ENCODE measurements at regions not wholly inside any gene's neighbourhood (a gene's known extent, or its start where the extent isn't known, plus 50 kb on each side); places are given as distances from the start of the nearest gene placed in this dataset.

- H3K27me3 Mint-ChIP-seq (ENCODE audit: insufficient read depth) = no peaks in the 10 kb centered on the region
- no peak overlapping the region for H3K4me3 Mint-ChIP-seq
- intact Hi-C loops (cut with micrococcal nuclease) = no loop called here
- H3K27ac Mint-ChIP-seq = no peak overlapping the region
- H3K4me1 Mint-ChIP-seq (ENCODE audit: low read depth) = no peaks in the 10 kb centered on the region
- H3K9me3 Mint-ChIP-seq = no peaks in the 10 kb centered on the region
- no peaks in the 10 kb centered on the region for H3K36me3 Mint-ChIP-seq (ENCODE audit: low read depth)
- DNase-seq (ENCODE audit: low spot score) = no peak
Observed at GRCh38 chr3:152922554-152922953, 87.6 kb downstream of the P2RY1 start.

- Mint-ChIP-seq H3K9me3 (no peaks in the 10 kb centered on the region), H3K4me3 (no peak overlapping the region), H3K27ac (no peak overlapping the region), H3K27me3 (ENCODE audit: insufficient read depth) (no peaks in the 10 kb centered on the region), H3K36me3 (ENCODE audit: low read depth) (no peaks in the 10 kb centered on the region), H3K4me1 (ENCODE audit: low read depth) (no peaks in the 10 kb centered on the region)
- intact Hi-C loops (cut with micrococcal nuclease) = no loop called here
- no peak for DNase-seq (ENCODE audit: low spot score)
Observed at GRCh38 chr3:152927131-152927530, 92.2 kb downstream of the P2RY1 start.

GRCh38 chr3:152930516-152930915, 95.6 kb downstream of the P2RY1 start:
- no peaks in the 10 kb centered on the region for H3K36me3 Mint-ChIP-seq (ENCODE audit: low read depth)
- H3K4me1 Mint-ChIP-seq (ENCODE audit: low read depth) = no peaks in the 10 kb centered on the region
- H3K9me3 Mint-ChIP-seq = no peaks in the 10 kb centered on the region
- intact Hi-C loops (cut with micrococcal nuclease) = no loop called here
- no peak for DNase-seq (ENCODE audit: low spot score)
- no peaks in the 10 kb centered on the region for H3K27me3 Mint-ChIP-seq (ENCODE audit: insufficient read depth)
- H3K4me3 Mint-ChIP-seq = no peak overlapping the region
- H3K27ac Mint-ChIP-seq = no peak overlapping the region

- H3K4me1 Mint-ChIP-seq (ENCODE audit: low read depth) = no peaks in the 10 kb centered on the region
- no peak overlapping the region for H3K4me3 Mint-ChIP-seq
- H3K36me3 Mint-ChIP-seq (ENCODE audit: low read depth) = no peaks in the 10 kb centered on the region
- peaks cover 3% of the 10 kb centered on the region for H3K27me3 Mint-ChIP-seq (ENCODE audit: insufficient read depth)
- intact Hi-C loops (cut with micrococcal nuclease) = no loop called here
- DNase-seq (ENCODE audit: low spot score) = no peak
- H3K9me3 Mint-ChIP-seq = no peaks in the 10 kb centered on the region
- no peak overlapping the region for H3K27ac Mint-ChIP-seq
Observed at GRCh38 chr3:152937234-152937633, 102.3 kb downstream of the P2RY1 start.

- Mint-ChIP-seq H3K9me3 (no peaks in the 10 kb centered on the region), H3K36me3 (ENCODE audit: low read depth) (no peaks in the 10 kb centered on the region), H3K4me3 (no peak overlapping the region), H3K27me3 (ENCODE audit: insufficient read depth) (peaks cover 3% of the 10 kb centered on the region), H3K4me1 (ENCODE audit: low read depth) (no peaks in the 10 kb centered on the region), H3K27ac (no peak overlapping the region)
- DNase-seq (ENCODE audit: low spot score) = no peak
- intact Hi-C loops (cut with micrococcal nuclease) = no loop called here
Observed at GRCh38 chr3:152938974-152939636, 104.2 kb downstream of the P2RY1 start.

GRCh38 chr3:152941859-152942258, 106.9 kb downstream of the P2RY1 start:
- Mint-ChIP-seq H3K36me3 (ENCODE audit: low read depth) (no peaks in the 10 kb centered on the region), H3K4me3 (no peak overlapping the region), H3K4me1 (ENCODE audit: low read depth) (no peaks in the 10 kb centered on the region), H3K27me3 (ENCODE audit: insufficient read depth) (peaks cover 3% of the 10 kb centered on the region), H3K9me3 (no peaks in the 10 kb centered on the region), H3K27ac (no peak overlapping the region)
- no peak for DNase-seq (ENCODE audit: low spot score)
- intact Hi-C loops (cut with micrococcal nuclease) = no loop called here

- no peaks in the 10 kb centered on the region for H3K36me3 Mint-ChIP-seq (ENCODE audit: low read depth)
- no peak overlapping the region for H3K4me3 Mint-ChIP-seq
- intact Hi-C loops (cut with micrococcal nuclease) = no loop called here
- no peaks in the 10 kb centered on the region for H3K4me1 Mint-ChIP-seq (ENCODE audit: low read depth)
- peaks cover 3% of the 10 kb centered on the region for H3K27me3 Mint-ChIP-seq (ENCODE audit: insufficient read depth)
- no peak overlapping the region for H3K27ac Mint-ChIP-seq
- no peaks in the 10 kb centered on the region for H3K9me3 Mint-ChIP-seq
- DNase-seq (ENCODE audit: low spot score) = no peak
Observed at GRCh38 chr3:152942366-152942765, 107.4 kb downstream of the P2RY1 start.

GRCh38 chr3:152943645-152944044, 108.7 kb downstream of the P2RY1 start:
- Mint-ChIP-seq H3K27me3 (ENCODE audit: insufficient read depth) (peaks cover 3% of the 10 kb centered on the region), H3K4me1 (ENCODE audit: low read depth) (no peaks in the 10 kb centered on the region), H3K27ac (no peak overlapping the region), H3K9me3 (no peaks in the 10 kb centered on the region), H3K4me3 (no peak overlapping the region), H3K36me3 (ENCODE audit: low read depth) (no peaks in the 10 kb centered on the region)
- no peak for DNase-seq (ENCODE audit: low spot score)
- intact Hi-C loops (cut with micrococcal nuclease) = no loop called here

- DNase-seq (ENCODE audit: low spot score) = no peak
- no peaks in the 10 kb centered on the region for H3K36me3 Mint-ChIP-seq (ENCODE audit: low read depth)
- H3K9me3 Mint-ChIP-seq = no peaks in the 10 kb centered on the region
- peaks cover 3% of the 10 kb centered on the region for H3K27me3 Mint-ChIP-seq (ENCODE audit: insufficient read depth)
- no peaks in the 10 kb centered on the region for H3K4me1 Mint-ChIP-seq (ENCODE audit: low read depth)
- H3K27ac Mint-ChIP-seq = no peak overlapping the region
- intact Hi-C loops (cut with micrococcal nuclease) = no loop called here
- H3K4me3 Mint-ChIP-seq = no peak overlapping the region
Observed at GRCh38 chr3:152944671-152945070, 109.7 kb downstream of the P2RY1 start.

GRCh38 chr3:152945556-152945955, 110.6 kb downstream of the P2RY1 start:
- Mint-ChIP-seq H3K27me3 (ENCODE audit: insufficient read depth) (peaks cover 1% of the 10 kb centered on the region), H3K36me3 (ENCODE audit: low read depth) (no peaks in the 10 kb centered on the region), H3K4me1 (ENCODE audit: low read depth) (no peaks in the 10 kb centered on the region), H3K9me3 (no peaks in the 10 kb centered on the region), H3K4me3 (no peak overlapping the region), H3K27ac (no peak overlapping the region)
- intact Hi-C loops (cut with micrococcal nuclease) = no loop called here
- no peak for DNase-seq (ENCODE audit: low spot score)

- DNase-seq (ENCODE audit: low spot score) = no peak
- H3K4me1 Mint-ChIP-seq (ENCODE audit: low read depth) = no peaks in the 10 kb centered on the region
- no peak overlapping the region for H3K27ac Mint-ChIP-seq
- H3K9me3 Mint-ChIP-seq = no peaks in the 10 kb centered on the region
- intact Hi-C loops (cut with micrococcal nuclease) = no loop called here
- no peak overlapping the region for H3K4me3 Mint-ChIP-seq
- no peaks in the 10 kb centered on the region for H3K27me3 Mint-ChIP-seq (ENCODE audit: insufficient read depth)
- H3K36me3 Mint-ChIP-seq (ENCODE audit: low read depth) = no peaks in the 10 kb centered on the region
Observed at GRCh38 chr3:152957491-152957890, 122.6 kb downstream of the P2RY1 start.

GRCh38 chr3:152959307-152959706, 124.4 kb downstream of the P2RY1 start:
- Mint-ChIP-seq H3K27ac (no peak overlapping the region), H3K27me3 (ENCODE audit: insufficient read depth) (no peaks in the 10 kb centered on the region), H3K4me1 (ENCODE audit: low read depth) (no peaks in the 10 kb centered on the region), H3K9me3 (no peaks in the 10 kb centered on the region), H3K4me3 (no peak overlapping the region), H3K36me3 (ENCODE audit: low read depth) (no peaks in the 10 kb centered on the region)
- intact Hi-C loops (cut with micrococcal nuclease) = no loop called here
- DNase-seq (ENCODE audit: low spot score) = no peak

- H3K9me3 Mint-ChIP-seq = no peaks in the 10 kb centered on the region
- no peak overlapping the region for H3K4me3 Mint-ChIP-seq
- no peak for DNase-seq (ENCODE audit: low spot score)
- H3K27me3 Mint-ChIP-seq (ENCODE audit: insufficient read depth) = no peaks in the 10 kb centered on the region
- no peak overlapping the region for H3K27ac Mint-ChIP-seq
- no peaks in the 10 kb centered on the region for H3K36me3 Mint-ChIP-seq (ENCODE audit: low read depth)
- H3K4me1 Mint-ChIP-seq (ENCODE audit: low read depth) = no peaks in the 10 kb centered on the region
- intact Hi-C loops (cut with micrococcal nuclease) = no loop called here
Observed at GRCh38 chr3:152960684-152961083, 125.8 kb downstream of the P2RY1 start.

- H3K4me3 Mint-ChIP-seq = no peak overlapping the region
- no peaks in the 10 kb centered on the region for H3K27me3 Mint-ChIP-seq (ENCODE audit: insufficient read depth)
- no peak overlapping the region for H3K27ac Mint-ChIP-seq
Observed at GRCh38 chr3:152961323-152961722, 126.4 kb downstream of the P2RY1 start.

More at GRCh38 chr3:152961323-152961722, 126.4 kb downstream of the P2RY1 start:
- intact Hi-C loops (cut with micrococcal nuclease) = no loop called here
- DNase-seq (ENCODE audit: low spot score) = no peak
- no peaks in the 10 kb centered on the region for H3K4me1 Mint-ChIP-seq (ENCODE audit: low read depth)
- H3K36me3 Mint-ChIP-seq (ENCODE audit: low read depth) = no peaks in the 10 kb centered on the region
- H3K9me3 Mint-ChIP-seq = no peaks in the 10 kb centered on the region
